Mesothelial cell of epicardium (in vitro differentiated cells): ENCODE measurements at regions not wholly inside any gene's neighbourhood (a gene's known extent, or its start where the extent isn't known, plus 50 kb on each side); places are given as distances from the start of the nearest gene placed in this dataset.

ENCODE experiments used
- DNase-seq, 2 experiments: peaks; one replicate each; pipeline ENCODE4 v3.0.0; 2021; ENCODE audit warnings: low spot score in 2 of 2; ENCODE audit not compliant: unreplicated experiment in 2 of 2
- H3K27ac Mint-ChIP-seq: 2 replicates; pipeline ENCODE4 v1.8.0; 2021; ENCODE audit warnings: mixed read lengths
- H3K27me3 Mint-ChIP-seq: 2 replicates; pipeline ENCODE4 v1.8.0; 2021; ENCODE audit warnings: low read depth, mixed read lengths
- H3K36me3 Mint-ChIP-seq: 2 replicates; pipeline ENCODE4 v1.8.0; 2021; ENCODE audit warnings: mixed read lengths
- H3K4me1 Mint-ChIP-seq: 2 replicates; pipeline ENCODE4 v1.8.0; 2021; ENCODE audit warnings: mixed read lengths
- H3K4me3 Mint-ChIP-seq: 2 replicates; pipeline ENCODE4 v1.8.0; 2021; ENCODE audit warnings: mild to moderate bottlenecking, moderate library complexity, mixed read lengths
- H3K9me3 Mint-ChIP-seq: 2 replicates; pipeline ENCODE4 v1.8.0; 2021; ENCODE audit warnings: mixed read lengths
- CTCF ChIP-seq: fragments of 200-600 bp; sonication (generic); IDR thresholded peaks from one replicate; pipeline ENCODE4 v1.5.0; 2021; ENCODE audit warnings: antibody characterized with exemption; ENCODE audit not compliant: unreplicated experiment

GRCh38 chr10:130453036-130453720 lies 317.0 kb downstream of the GLRX3 start:
- no peak overlapping the region for H3K27ac Mint-ChIP-seq
- peaks cover 59% of the 10 kb centered on the region for H3K27me3 Mint-ChIP-seq
- no peak overlapping the region for H3K4me3 Mint-ChIP-seq
- DNase-seq, result no peak
- no peaks in the 10 kb centered on the region for H3K9me3 Mint-ChIP-seq
- H3K4me1 Mint-ChIP-seq, result no peaks in the 10 kb centered on the region
- TF ChIP-seq CTCF, result no peak
- no peaks in the 10 kb centered on the region for H3K36me3 Mint-ChIP-seq

DNA sequence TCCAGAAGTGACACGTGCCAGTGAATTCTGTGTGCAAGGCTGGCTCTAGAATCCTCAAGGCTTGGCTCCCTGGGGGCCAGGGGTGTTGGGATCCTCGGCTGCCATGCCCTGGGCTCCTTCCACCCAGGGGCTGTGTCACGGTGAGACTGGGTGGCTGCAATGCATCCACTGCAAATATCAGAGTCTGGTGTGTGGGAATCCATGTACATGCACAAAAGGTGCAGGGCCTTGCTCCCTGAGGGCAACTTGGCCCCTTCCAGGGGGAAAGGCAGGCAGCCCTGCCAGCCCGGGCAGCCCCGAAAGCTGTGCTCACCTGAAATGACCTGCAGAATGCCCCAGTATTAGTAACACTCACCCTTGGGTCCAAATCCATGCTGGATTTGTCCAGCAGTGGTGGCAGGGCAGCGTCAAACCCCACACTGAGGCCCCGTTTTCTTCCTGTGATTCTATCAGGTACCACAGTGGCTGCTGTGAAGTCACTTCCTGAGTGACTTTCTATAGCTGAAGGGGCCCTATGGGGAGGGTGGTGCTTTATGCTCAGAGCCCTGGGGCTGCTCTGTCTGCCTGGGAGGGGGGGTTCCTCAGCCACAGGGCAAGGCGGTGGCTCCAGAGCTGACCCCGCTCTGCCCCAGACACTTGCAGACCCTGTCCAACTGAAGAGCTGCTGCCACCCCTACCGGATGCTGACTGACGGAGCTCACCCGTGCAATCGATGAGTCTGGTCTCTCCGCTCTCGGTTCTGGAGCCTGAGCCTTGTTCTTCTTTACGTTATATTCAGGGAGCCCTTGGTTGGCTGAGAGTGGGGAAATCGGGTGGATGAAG lies 317.7 kb downstream of the GLRX3 start:
- Mint-ChIP-seq H3K4me3 (no peak overlapping the region), H3K36me3 (no peaks in the 10 kb centered on the region), H3K4me1 (no peaks in the 10 kb centered on the region), H3K27ac (no peak overlapping the region), H3K27me3 (peaks cover 57% of the 10 kb centered on the region), H3K9me3 (no peaks in the 10 kb centered on the region)
- TF ChIP-seq CTCF, result no peak
- DNase-seq, result no peak

DNA sequence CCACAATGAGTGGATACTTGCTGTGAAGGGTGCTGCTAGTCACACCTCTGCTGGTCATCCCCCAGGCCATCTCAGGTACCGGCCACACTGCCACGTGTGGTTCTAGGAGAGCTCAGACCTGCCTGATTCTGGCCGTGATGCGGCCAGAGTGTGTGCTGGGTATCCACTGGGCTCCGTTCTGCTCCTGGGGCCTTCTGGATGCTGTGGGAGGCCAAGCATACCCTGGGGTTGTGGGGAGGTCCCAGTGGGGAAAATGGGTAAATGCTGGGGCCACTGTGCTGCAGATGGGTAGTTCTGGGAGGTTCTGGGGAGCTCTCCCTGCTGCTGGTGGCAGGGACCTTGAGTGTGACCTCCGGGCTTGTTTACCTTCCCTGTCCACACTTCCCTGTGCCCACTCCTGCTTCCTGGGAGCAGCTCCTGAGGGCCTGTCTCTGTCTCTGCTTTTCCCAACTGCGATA lies 318.4 kb downstream of the GLRX3 start:
- TF ChIP-seq CTCF, result no peak
- no peaks in the 10 kb centered on the region for H3K36me3 Mint-ChIP-seq
- DNase-seq, result no peak
- H3K27me3 Mint-ChIP-seq, result peaks cover 54% of the 10 kb centered on the region
- no peak overlapping the region for H3K27ac Mint-ChIP-seq
- H3K4me1 Mint-ChIP-seq, result no peaks in the 10 kb centered on the region
- no peaks in the 10 kb centered on the region for H3K9me3 Mint-ChIP-seq
- no peak overlapping the region for H3K4me3 Mint-ChIP-seq

DNA sequence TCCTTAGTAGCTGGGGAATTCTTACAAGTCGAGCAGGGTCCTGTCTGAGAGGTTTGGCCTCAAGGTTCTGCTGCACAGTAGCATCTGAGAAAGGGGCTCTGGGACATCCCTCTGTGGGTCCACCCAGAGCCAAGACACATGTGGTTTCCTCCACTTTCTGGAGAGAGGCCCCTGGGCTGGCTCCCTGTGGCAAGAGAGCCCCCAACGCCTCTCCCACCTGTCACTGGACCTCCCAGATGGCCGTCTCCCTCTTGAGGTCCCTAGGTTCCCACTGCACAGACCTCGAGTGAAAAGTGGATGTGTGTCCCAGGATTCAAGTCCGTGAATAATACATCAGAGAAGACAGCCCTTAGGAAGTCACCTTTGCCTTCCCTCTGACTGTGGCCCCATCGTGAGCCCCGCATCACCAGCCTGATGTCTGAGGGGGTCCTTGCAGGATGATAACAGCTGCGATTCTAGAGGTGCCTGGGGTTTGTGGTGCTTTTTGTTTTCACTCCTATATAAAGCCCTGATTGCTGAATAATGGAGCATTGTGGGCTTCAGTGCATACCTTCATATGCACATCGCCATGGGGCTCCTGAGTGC lies 319.0 kb downstream of the GLRX3 start:
- Mint-ChIP-seq H3K4me1 (no peaks in the 10 kb centered on the region), H3K9me3 (no peaks in the 10 kb centered on the region), H3K27me3 (peaks cover 48% of the 10 kb centered on the region), H3K27ac (no peak overlapping the region), H3K36me3 (no peaks in the 10 kb centered on the region), H3K4me3 (no peak overlapping the region)
- no peak for TF ChIP-seq CTCF
- DNase-seq, result no peak

- Mint-ChIP-seq H3K9me3 (no peaks in the 10 kb centered on the region), H3K27ac (no peak overlapping the region), H3K4me1 (no peaks in the 10 kb centered on the region), H3K4me3 (no peak overlapping the region), H3K36me3 (no peaks in the 10 kb centered on the region), H3K27me3 (peaks cover 45% of the 10 kb centered on the region)
- DNase-seq, result no peak
- TF ChIP-seq CTCF, result no peak
Observed at GRCh38 chr10:130455791-130456190, 319.6 kb downstream of the GLRX3 start.
